HK-2 (cell line): ENCODE measurements at regions not wholly inside any gene's neighbourhood (a gene's known extent, or its start where the extent isn't known, plus 50 kb on each side); places are given as distances from the start of the nearest gene placed in this dataset.

Source experiments
- DNase-seq: peaks from one replicate; pipeline ENCODE4 v3.0.0-alpha.2; 2018; ENCODE audit not compliant: unreplicated experiment

DNA sequence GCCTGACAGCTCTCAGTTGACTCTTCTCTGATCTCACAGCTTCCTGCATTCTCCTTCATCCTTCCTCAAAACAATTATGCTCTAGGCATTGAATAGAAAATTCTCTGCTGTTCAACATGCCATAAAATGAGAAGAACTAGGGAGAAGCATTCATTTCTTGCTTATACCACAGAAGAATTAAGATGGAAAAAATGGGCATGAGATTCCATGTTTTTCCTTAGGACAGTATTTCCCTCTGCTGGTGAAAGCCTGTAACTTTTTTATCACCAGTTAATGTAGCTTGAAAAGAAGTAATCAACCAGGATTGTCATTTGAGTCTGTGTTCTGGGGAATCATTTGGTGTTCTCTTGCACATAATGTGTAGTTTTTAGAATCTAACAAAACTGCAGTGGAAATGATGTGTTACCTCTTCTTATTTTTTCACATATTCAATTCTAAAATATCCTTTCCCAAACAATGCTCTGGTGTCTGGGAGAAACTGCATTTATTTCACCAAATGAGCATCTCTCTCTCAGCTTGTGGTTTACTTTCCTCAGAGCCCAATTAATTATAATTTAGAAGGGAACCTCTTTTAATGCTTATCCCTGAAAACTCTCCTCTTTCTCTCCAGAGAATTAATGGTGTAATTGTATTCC is 92.8 kb upstream of the DCBLD2 start:
- DNase-seq, result no peak

DNA sequence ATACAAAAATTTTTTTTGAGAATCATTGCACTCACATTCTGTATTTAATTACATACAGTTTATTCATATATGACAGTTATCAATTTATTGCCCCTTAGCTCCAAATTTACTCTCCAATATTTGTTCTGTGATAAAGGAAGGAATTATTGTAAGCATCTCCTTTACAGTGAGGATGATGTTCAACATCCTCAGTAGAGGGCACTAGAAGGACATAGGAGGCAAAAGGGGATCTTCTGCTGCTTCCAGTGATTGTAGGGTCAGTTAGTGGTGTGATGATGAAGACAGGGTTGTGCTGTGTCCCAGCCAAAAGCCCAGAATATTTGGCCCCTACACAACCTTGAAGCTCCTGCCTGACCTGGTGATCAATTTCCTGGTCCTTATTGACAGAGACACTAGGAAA is 89.9 kb upstream of the DCBLD2 start:
- DNase-seq, result no peak

DNA sequence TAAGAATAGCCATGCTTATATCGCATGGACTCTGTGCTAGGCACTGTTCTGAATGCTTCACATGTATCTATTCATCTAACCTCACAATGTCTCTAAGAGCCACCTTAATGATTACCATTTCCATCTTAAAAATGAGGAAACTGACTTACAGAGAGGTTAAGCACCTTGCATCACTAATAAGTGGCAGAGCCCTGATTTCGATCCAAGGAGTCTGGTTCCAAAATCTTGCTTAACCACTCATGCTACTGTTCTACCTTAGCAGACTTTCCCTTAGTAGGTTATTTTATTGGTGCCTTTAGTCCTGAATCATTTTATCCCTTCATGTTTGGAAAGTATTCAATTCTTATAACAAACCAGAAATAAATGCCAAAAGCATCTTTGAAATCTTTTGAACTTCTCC is 89.2 kb upstream of the DCBLD2 start:
- no peak for DNase-seq

DNA sequence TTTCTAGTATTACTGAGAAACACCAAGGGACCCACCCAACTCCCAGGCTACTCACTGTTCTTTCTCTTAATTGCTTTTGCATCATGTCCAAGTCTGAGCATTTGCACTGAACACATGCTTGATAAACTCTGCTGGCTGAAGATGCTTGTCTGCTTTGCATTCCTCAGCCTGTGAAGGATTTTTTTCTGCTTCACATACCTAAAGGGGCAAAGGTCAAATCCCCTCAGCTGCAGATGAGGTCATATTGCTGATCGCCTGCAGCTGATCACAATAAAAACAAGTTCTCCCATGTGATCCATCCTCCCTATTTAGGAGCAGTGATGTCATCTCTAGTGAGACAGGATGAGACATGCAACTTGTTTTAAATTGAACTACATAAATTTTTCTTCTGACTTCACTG is 84.6 kb upstream of the DCBLD2 start:
- peak; percentile 70 for DNase-seq

DNA sequence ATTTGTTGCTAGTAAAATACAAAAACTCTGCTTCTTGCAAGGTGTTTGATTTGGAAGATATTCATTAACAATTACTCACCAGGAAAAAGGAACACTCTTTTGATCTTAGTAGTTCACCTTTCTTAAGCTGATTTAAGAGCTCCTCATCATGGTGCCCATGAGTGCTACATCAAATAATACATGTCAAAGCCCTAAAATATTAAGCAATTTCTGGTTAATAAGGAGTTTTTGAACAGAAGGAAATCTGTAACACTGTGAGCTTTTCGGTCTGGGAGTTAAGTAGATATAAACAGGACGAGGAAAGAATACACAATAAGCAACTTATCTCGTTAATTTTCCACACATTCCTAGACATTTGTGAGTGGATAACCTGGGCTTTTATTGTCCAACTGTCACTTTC is 83.9 kb upstream of the DCBLD2 start:
- DNase-seq, result no peak

DNA sequence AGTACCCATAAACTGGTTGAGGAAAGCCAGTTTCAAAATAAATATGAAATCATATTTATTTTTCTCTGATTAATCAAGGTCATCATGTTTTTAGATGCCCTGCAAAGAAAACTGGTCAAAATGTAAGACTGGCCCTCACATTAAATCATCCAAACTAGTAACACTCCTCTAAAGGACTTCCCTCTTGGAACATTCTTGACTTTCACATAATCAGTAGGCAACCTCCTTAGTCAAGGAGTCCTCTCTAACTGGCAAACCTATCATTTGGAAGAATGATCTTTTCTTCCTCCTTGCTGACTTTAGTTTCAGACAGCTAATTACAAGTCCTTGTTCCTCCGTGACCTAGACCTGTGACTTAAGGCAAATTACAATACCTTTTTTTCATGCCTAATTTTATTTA is 82.5 kb upstream of the DCBLD2 start:
- DNase-seq, result no peak

DNA sequence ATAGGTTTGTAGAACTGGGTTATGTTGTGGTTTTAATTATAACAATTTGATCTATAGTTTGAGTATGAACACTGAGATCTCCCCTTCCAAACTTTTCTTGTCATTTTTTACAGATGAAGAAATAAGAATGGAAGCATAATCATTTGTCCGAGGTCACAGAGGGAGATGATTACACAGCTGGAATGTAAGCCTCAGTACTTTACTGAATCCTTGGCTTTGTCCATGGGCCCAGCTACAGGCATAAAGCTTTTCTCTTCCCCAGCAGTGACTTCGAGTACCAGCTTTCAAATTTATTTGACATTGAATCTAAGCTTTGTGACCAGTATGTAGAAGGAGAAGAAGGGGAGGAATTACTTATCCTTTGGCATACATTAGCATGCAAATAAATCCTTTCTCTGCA is 80.9 kb upstream of the DCBLD2 start:
- DNase-seq, result no peak

DNA sequence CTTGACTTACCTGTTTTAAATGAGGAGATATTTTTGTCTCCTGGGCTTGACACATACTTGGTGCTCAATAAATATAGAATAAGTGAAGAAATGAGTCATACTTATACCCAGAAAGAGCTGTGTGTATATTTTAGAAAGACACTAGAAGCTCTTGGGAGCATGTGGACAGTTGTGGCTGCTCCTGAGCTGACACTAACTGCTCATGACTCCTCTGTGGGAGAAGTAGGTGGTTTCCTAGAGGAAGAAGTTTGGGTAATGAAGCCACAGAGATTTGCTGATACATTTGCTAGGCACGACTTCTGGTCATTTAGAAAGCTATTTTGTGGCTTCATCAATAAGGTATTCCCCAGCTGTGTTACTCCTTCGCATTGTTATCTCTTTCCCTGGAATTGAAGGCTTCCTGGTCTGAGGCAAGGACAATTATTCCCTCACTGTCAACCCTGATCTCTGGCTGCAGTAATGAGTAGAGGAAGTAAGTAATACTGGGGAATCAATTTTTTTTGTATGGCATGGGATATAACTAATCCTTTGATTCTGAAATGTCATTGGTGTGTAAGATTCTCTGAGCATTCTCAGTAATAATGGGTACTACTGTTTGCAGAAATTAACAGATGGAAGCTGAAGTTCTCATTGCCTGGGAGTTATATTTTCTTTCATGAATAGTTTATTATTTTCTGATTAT is 79.6 kb upstream of the DCBLD2 start:
- peak; percentile 71 for DNase-seq

DNA sequence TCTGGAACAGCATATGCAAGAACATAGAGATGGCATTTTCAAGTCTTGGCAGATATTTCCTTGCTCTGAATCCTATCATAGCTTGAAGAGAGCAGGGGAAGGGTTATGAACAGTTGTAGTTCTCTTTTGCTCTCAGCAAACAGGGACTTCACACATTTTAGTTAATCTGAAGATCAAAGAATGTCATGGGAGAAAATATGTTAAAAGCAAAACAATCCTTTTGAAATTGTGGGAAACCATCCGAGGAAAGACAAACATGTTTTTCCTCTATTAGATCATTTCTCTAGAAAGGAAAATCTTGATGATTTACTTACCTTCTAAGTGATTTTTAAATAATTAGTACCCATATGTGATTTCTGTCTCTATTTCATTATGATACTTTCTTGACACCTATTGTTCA is 77.8 kb upstream of the DCBLD2 start:
- DNase-seq, result no peak

DNA sequence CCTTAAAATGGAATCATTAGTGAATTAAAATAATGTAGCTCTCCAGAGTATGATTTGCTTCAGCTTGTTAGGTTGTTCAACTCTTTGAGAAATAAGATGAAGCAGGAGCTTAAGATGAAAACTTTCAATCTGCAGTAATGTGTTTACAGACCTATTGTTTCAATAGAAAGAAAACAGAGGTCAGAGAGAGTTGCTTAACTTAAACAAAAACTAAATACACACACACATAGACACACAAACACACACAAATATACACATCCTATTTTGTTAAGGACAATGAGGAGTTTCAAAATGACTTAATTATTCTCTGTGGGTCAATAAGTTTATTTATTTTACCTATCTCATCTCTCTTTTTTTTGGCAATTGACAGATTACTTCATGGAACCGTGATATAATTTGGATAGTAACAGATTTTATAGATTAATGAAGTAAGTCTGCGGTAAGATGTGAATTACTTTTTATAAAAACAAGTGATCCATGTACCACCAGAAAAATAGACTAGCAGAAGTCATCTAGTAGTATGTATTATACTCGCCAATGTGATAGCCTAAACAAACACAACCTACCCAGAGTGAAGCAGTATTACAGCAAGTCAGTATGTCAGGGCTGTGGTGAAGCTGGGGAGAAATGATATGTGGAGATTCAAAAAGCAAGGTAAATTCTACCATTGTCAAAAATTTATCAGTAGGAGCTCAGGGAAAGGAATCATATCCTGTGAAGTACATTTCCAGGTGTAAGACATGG is 76.7 kb upstream of the DCBLD2 start:
- DNase-seq, result no peak

DNA sequence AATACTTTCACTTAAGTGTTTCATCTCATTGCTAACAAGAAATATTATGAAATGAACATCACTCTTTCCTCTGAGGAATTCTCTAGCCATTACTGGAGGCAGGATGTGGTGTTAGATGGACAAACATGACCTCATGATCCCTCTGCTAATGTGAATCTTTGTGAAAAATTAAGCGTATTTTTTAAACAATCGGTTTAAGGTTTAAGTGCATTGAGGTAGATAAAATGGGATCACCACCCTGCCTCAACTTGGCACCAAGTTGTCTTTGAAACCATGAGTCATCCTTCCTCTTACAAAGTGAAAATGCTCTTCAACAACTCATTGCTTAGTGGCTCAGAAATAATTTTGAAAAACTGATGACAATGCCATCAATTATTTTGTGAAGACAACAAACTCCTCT is 76.0 kb upstream of the DCBLD2 start:
- peak; percentile 54 for DNase-seq

DNA sequence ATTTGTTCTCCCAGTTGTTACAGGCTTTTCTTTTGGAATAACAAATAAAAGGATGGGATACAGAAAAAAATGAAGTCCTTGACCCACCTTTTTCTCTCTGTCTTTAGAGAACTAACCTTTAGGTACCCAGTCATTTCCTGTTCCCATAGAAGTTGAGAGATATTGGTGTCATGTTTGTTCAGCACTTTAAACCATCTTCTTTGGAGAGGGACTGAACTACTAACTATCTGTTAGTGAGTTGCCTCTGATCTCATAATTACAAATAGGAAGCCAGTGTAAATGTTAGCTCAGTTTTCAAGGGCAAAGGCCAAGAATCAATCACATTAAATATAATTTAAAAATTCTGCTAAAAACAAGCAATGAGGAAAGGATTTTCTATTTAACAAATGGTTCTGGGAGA is 72.9 kb upstream of the DCBLD2 start:
- DNase-seq, result no peak

DNA sequence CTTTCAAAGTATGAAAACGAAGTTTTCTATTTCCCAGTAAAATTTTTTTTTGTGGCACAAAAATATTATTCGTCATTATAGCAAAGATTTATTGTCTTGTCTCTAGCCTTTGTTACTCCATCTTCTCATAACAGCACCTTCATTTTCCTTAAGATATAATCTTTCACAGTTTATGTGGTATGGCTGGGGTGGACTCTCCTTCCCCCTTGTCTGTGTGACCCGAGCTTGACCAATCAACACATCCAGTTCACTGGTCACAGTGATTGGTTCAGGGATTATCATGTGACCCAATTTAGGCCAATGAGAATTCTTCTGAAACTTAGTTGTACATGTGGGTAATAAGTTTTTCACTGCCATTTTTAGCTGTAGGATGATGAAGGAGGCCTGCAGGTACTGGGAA is 71.2 kb upstream of the DCBLD2 start:
- DNase-seq, result no peak

DNA sequence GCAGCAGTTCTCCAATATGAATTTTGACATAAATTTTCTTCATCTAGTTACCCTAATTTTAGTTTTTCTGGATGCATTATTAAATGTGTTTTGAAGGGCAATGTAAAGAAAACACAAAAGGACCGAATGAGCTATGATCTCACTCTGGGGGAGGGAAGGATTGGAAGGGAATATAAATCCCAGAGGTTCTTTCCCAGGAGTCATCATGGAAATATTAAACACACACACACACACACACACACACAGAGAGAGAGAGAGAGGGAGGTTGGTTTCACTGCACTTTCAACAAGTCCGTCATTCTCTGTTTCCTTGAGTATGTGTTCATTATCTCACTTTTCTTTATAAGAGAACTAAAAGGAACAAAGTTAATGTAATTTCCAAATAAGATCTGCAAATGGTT is 70.7 kb upstream of the DCBLD2 start:
- DNase-seq, result peak; percentile 76

DNA sequence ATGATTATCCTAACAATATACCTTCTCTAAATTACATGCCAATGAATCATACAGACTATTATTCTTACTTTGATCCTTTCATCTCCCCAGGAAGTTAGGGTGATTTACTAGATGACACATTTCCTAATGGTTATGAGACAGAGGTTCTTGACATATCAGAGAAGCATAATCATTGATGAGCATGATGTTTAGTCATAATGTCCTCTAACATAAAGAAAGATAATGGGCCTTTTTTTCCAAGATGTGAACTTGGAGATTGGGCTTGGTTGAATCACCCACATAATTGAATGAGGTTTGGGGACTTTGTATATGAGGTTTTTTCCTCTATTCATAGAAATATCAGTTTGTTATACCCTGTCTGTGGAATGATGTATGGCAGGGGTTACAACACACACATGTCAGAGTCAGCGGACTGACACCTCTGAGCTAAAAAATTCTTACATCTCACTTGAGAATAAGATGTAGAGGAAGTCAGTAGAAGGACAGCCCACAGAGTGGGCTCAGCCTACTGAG is 69.7 kb upstream of the DCBLD2 start:
- DNase-seq, result peak; percentile 71

DNA sequence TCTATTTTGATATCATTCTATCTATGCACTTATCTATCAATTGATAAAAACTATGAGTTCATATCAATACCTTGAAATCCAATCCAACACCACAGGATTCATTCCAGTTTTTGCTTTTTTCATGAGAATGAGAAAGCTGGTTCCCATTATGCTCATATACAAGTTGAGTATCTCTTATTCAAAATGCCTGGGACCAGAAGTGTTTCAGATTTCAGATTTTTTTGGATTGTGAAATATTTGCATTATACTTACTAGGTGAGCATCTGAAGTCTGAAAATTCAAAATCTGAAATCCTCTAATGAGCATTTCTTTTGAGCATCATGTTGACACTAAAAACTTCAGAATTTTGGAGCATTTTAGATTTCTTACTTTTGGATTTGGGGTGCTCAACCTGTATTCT is 67.8 kb upstream of the DCBLD2 start:
- DNase-seq, result no peak

DNA sequence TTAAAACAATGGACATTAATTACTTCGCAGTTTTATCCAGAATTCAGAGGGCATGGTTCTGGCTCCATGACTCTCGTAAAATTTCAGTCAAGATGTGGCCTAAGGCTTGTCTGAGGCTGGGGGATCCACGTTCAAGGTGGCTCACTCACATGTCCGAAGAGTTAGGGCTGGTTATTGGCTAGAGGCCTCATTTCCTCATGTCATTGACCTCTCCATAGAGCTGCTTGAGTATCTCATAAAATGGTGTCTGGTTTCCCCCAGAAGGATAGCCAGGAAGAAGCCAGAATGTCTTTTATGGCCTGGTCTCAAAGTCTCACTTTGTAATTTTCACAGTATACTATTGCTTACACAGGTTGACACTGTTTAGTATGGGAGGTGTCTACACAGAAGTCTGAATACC is 67.3 kb upstream of the DCBLD2 start:
- no peak for DNase-seq

DNA sequence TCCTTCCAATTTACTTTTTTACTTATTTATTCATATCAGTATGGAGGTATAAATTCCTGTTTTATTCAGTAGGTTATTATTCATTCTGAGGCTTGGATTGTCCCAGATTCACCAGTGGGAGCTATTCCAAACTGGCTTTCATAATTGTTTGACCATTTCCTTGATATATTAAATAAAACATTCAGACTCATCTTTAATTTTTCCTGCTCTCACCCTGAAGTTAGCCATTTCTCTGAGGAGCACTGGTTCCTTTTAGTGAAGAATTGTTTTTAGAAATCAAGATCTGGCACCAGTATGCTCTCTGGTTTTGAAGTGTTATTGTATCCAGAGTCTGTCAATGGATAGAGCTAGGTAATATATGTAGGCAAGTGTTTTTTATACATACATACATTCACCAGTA is 66.9 kb upstream of the DCBLD2 start:
- no peak for DNase-seq

DNA sequence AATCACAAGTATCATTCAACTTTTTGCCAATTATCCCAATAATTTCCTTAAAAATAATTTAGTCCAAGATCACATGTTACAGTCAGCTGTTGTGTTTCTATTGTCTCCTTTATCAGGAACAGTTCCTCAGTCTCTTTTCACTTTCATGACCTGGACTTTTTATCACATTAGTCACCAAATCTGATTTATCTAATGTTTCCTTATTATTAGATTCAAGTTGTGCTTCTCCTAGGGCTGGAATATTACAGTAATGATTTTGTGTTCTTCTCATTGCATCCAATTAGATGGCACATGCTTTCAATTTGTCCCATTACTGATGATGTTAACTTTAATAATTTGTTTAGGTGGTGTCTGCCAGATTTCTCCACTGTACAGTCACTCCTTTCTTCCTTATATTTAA is 66.3 kb upstream of the DCBLD2 start:
- DNase-seq, result no peak

DNA sequence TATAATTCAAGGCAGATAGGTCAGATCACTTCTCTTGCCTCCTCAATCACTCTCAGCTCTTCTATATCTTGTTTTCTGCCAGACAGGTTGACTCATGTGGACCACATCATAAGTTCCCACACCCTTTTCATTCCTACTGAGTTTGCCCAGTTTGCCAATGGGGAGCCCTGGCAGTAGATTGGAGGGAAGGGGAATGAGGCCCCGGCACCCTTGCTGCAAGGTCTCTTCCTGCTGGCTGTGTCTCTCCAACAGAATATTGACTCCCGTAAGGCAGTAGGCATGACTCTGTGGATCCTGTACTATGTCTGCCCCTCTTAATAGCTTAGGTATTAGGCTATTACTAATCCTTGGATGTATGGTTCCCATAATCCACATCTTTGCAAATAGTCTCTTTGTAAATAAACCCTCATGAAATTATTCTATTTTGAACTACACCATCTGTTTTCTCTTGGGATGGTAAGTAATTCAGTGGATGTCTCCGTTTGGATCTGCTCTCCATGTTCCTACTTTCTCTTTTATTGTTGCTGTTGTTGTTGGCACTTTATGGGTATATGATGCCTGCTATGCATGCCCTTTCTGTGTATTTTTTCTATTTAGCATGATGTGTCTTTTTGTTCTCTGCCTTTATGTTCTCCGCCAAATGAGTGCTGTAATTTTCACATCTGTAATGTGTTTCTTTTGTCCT is 65.5 kb upstream of the DCBLD2 start:
- peak; percentile 91 for DNase-seq

DNA sequence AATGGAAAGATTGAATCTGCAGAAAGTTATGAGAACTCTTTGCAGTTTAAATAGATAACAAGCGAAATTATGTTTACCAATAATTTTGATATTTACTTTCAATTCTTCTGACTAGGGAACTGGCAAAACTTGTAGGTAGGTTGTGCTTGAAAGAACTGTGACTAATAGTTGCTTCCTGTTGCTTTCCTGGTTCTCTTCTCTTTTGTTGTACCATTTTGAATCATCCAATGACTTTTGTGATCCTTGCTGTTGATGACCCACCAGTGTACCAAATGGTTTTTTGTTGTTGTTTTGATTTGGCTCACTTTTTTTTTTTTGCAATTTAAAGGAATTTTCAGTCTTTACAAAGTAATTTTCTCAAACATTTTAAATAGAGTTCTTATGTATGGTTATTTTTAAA is 64.9 kb upstream of the DCBLD2 start:
- DNase-seq, result no peak

DNA sequence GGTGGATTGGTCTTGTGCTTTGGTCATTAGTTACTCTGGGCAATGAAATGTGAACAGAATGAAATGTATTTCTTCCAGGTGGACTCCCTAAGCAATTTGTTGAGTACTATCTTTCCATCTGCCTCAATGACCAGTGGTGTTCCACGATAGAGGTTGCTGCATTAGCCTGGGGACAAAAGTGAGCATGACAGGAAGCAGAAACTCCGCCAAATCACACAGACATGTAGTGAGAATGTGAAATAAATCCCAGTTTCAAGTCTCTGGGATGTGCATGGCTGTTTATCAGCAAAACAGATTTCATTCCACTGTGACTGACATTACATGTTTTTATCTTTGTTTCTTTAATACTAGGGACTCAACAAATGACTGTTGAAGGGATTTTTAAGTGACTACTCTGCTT is 63.3 kb upstream of the DCBLD2 start:
- no peak for DNase-seq

DNA sequence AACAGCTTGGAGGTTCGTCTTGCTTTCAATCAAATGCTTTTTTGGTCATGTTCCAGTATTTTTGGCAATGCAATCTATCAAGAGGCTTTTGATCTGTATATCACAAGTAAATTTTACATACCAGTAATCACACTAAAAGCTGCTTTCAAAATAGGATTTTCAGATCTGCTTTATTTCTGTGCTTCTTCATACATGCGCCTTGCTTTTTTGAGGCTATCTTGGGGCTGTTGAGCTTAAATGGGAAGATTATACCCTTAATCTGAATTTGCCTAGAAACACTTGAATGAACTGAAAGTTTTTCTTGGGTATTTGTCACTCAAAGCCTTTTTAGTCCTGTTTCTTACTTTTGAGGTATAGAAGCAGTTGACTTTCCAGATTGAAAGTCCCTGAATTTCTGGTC is 62.1 kb upstream of the DCBLD2 start:
- no peak for DNase-seq
